CD14-positive monocyte (primary cell): ENCODE measurements at regions not wholly inside any gene's neighbourhood (a gene's known extent, or its start where the extent isn't known, plus 50 kb on each side); places are given as distances from the start of the nearest gene placed in this dataset.

Experiments
- DNase-seq, 3 donors: peaks; one replicate each; pipeline ENCODE4 v3.0.0-alpha.2; 2011 to 2022
- H2AFZ ChIP-seq: 2 replicates; pipeline ENCODE4 v1.6.0; 2012; ENCODE audit warnings: mild to moderate bottlenecking, low read depth, low read length, inconsistent platforms; ENCODE audit not compliant: insufficient read depth, poor library complexity, severe bottlenecking
- H3K27ac ChIP-seq, 2 donors: 1 replicate in 1 of 2; 2 replicates in 1 of 2; pipeline ENCODE4 v1.5.1; 2012 to 2013; ENCODE audit warnings: low read length in 2 of 2, control low read depth in 1 of 2, inconsistent platforms in 1 of 2, low read depth in 1 of 2, mild to moderate bottlenecking in 1 of 2
- H3K27me3 ChIP-seq, 2 donors: one replicate each; pipeline versions ENCODE4 v1.6.0 to v1.6.1; 2011 to 2013; ENCODE audit warnings: low read length in 2 of 2; ENCODE audit not compliant: control insufficient read depth in 2 of 2, insufficient read depth in 2 of 2
- H3K36me3 ChIP-seq, 2 donors: replicated peaks in 1 of 2; 1 replicate in 1 of 2; 2 replicates in 1 of 2; pipeline versions ENCODE4 v1.5.1 to v1.6.1; 2012 to 2013; ENCODE audit warnings: low read length in 2 of 2, control low read depth in 1 of 2, inconsistent platforms in 1 of 2, mild to moderate bottlenecking in 1 of 2; ENCODE audit not compliant: insufficient read depth in 2 of 2, control insufficient read depth in 1 of 2
- H3K4me1 ChIP-seq, 2 donors: 1 replicate in 1 of 2; 2 replicates in 1 of 2; pipeline versions ENCODE4 v1.5.1 to v1.6.1; 2012 to 2013; ENCODE audit warnings: low read length in 2 of 2, control low read depth in 1 of 2, inconsistent platforms in 1 of 2, mild to moderate bottlenecking in 1 of 2, moderate library complexity in 1 of 2; ENCODE audit not compliant: insufficient read depth in 2 of 2, control insufficient read depth in 1 of 2
- H3K4me2 ChIP-seq: replicated peaks from 2 replicates; pipeline ENCODE3; 2012; ENCODE audit warnings: low read length, moderate library complexity, mild to moderate bottlenecking; ENCODE audit not compliant: poor library complexity, severe bottlenecking; ENCODE audit errors: extremely low read depth
- H3K4me3 ChIP-seq, 3 experiments: fragments of 200-600 bp in 1 of 3; sonication (generic) in 1 of 3; replicated peaks in 1 of 3; 1 replicate in 2 of 3; 2 replicates in 1 of 3; pipeline ENCODE4 v1.5.1; 2011 to 2013; ENCODE audit warnings: low read length in 3 of 3, mild to moderate bottlenecking in 3 of 3, control low read depth in 2 of 3, low read depth in 2 of 3, inconsistent platforms in 1 of 3, moderate library complexity in 1 of 3
- H3K79me2 ChIP-seq: 2 replicates; pipeline ENCODE4 v1.6.0; 2012; ENCODE audit warnings: mild to moderate bottlenecking, control low read depth, inconsistent platforms, low read length, moderate library complexity; ENCODE audit not compliant: insufficient read depth
- H3K9ac ChIP-seq: 2 replicates; pipeline ENCODE4 v1.6.0; 2017; ENCODE audit warnings: low read length, mild to moderate bottlenecking; ENCODE audit not compliant: insufficient read depth, poor library complexity, severe bottlenecking
- H3K9me3 ChIP-seq, 2 donors: replicated peaks in 1 of 2; 1 replicate in 1 of 2; 2 replicates in 1 of 2; pipeline versions ENCODE4 v1.5.1 to v1.6.1; 2012 to 2013; ENCODE audit warnings: low read length in 2 of 2, control low read depth in 1 of 2; ENCODE audit not compliant: control insufficient read depth in 1 of 2, insufficient read depth in 1 of 2
- H4K20me1 ChIP-seq: 2 replicates; pipeline ENCODE4 v1.6.0; 2012; ENCODE audit warnings: mild to moderate bottlenecking, low read length, control low read depth, moderate library complexity; ENCODE audit not compliant: insufficient read depth
- H3K27ac Mint-ChIP-seq, 7 donors: one replicate each; pipeline ENCODE4 v1.8.0; 2020; ENCODE audit warnings: mild to moderate bottlenecking in 7 of 7, mixed read lengths in 7 of 7, moderate library complexity in 6 of 7, inconsistent platforms in 2 of 7
- H3K27me3 Mint-ChIP-seq, 3 donors: one replicate each; pipeline ENCODE4 v1.8.0; 2021 to 2022; ENCODE audit warnings: low read depth in 3 of 3, mild to moderate bottlenecking in 3 of 3, mixed read lengths in 3 of 3, moderate library complexity in 3 of 3, inconsistent platforms in 1 of 3
- H3K36me3 Mint-ChIP-seq, 2 donors: one replicate each; pipeline ENCODE4 v1.8.0; 2020; ENCODE audit warnings: mixed read lengths in 2 of 2, inconsistent platforms in 1 of 2, mild to moderate bottlenecking in 1 of 2
- H3K4me1 Mint-ChIP-seq: one replicate; pipeline ENCODE4 v1.8.0; 2020; ENCODE audit warnings: mild to moderate bottlenecking, mixed read lengths
- H3K4me3 Mint-ChIP-seq, 2 donors: one replicate each; pipeline ENCODE4 v1.8.0; 2020; ENCODE audit warnings: mild to moderate bottlenecking in 2 of 2, mixed read lengths in 2 of 2, moderate library complexity in 1 of 2
- H3K9me3 Mint-ChIP-seq, 7 donors: one replicate each; pipeline ENCODE4 v1.8.0; 2020 to 2022; ENCODE audit warnings: mixed read lengths in 7 of 7, mild to moderate bottlenecking in 6 of 7, moderate library complexity in 6 of 7, inconsistent platforms in 2 of 7
- WGBS: methylation state at CpG from one replicate; pipeline ENCODE4 v1.1.5; 2013; ENCODE audit warnings: missing lambda C conversion rate; ENCODE audit not compliant: insufficient coverage; 5-methylcytosine and 5-hydroxymethylcytosine counted together
- intact Hi-C, 2 donors: fragments of 100-400 bp; cut with micrococcal nuclease; formaldehyde crosslinking; loops; one replicate each; pipeline versions ENCODE4 v1.15.0 to v1.15.1; 2023
- TF ChIP-seq, protein P1 (sequence below): fragments of 200-600 bp; IDR thresholded peaks from one replicate; pipeline ENCODE4 v1.8.0; 2022; ENCODE audit warnings: antibody characterized with exemption, mild to moderate bottlenecking

DNA sequence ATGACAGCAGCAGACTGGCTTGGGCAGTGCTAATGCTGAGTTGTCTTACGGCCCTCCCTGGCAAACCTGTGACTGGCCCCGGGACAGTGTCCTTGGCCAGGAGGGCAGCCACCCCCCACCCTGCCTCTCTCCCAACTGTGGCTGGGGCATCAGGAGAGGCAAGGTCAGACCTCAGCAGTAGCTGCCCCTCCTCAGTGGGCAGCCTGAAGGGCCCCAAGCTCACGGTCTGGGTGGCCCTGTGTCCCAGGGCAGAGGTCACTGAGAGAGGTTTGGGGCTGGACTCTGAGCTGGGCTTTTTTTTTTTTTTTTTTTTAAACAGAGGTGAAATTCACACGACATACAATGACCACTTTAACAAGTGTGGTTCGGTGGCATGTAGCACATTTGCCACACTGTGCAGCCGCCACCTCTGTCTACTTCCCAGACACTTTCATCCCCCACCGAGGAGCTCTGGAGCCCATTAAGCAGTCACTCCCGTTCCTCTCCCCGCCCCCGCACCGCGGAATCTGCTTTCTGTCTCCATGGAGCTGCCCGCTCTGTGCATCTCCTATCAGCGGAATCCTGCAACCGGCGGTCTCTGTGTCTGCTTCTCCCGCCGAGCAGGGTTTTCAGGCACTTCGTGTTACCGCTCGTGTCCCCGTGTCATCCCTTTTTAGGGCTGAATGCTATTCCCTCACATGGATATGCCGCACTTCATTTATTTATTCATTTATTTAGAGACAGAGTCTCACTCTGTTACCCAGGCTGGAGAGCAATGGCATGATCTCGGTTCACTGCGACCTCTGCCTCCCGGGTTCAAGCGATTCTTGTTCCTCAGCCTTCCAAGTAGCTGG is 67.9 kb upstream of the GATA5 start:
- H3K4me1 Mint-ChIP-seq, result no peaks in the 10 kb centered on the region

DNA sequence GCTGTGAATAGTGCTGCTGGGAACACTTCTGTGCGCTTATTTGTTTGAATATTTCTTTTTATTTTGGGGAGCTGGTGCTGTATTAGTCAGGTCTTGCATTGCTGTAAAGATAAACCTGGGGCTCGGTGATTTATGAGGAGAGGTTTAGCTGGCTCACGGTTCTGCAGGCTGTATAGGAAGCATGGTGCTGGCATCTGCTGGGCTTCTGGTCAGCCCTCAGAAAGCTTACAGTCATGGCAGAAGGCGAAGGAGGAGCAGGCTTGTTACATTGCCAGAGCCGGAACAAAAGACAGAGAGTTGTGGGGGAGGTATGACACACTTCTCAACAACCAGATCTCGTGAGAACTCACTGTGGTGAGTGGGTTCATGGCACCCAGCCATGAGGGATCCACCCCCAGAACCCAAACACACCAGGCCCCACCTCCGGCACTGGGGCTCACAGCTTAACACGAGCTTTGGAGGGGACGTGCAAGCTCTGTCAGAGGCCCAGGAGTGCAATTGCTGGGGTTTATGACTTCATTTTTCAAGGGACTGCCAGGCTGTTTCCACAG is 68.8 kb upstream of the GATA5 start:
- Histone ChIP-seq H2AFZ (no peak overlapping the region), H3K9me3 (peaks cover 0 to 5% of the 10 kb centered on the region in 2 donors), H3K79me2 (no peaks in the 10 kb centered on the region), H3K36me3 (no peaks in the 10 kb centered on the region), H3K27me3 (peaks cover 2 to 21% of the 10 kb centered on the region in 2 donors), H3K9ac (no peak overlapping the region), H3K27ac (no peak overlapping the region), H4K20me1 (no peaks in the 10 kb centered on the region), H3K4me3 (no peak overlapping the region), H3K4me2 (no peak overlapping the region), H3K4me1 (no peaks in the 10 kb centered on the region)
- no peak overlapping the region for H3K4me3 Mint-ChIP-seq
- WGBS, result 89% methylated on average over 6 of the region's 9 CpGs
- no peak for DNase-seq
- H3K9me3 Mint-ChIP-seq, result peaks cover 0 to 12% (median 7%) of the 10 kb centered on the region in 7 donors
- TF ChIP-seq, protein P1, sequence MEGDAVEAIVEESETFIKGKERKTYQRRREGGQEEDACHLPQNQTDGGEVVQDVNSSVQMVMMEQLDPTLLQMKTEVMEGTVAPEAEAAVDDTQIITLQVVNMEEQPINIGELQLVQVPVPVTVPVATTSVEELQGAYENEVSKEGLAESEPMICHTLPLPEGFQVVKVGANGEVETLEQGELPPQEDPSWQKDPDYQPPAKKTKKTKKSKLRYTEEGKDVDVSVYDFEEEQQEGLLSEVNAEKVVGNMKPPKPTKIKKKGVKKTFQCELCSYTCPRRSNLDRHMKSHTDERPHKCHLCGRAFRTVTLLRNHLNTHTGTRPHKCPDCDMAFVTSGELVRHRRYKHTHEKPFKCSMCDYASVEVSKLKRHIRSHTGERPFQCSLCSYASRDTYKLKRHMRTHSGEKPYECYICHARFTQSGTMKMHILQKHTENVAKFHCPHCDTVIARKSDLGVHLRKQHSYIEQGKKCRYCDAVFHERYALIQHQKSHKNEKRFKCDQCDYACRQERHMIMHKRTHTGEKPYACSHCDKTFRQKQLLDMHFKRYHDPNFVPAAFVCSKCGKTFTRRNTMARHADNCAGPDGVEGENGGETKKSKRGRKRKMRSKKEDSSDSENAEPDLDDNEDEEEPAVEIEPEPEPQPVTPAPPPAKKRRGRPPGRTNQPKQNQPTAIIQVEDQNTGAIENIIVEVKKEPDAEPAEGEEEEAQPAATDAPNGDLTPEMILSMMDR, result no peak
- no peak overlapping the region for H3K27ac Mint-ChIP-seq
- no peaks in the 10 kb centered on the region for H3K4me1 Mint-ChIP-seq
- no peaks in the 10 kb centered on the region for H3K36me3 Mint-ChIP-seq
- intact Hi-C loops, result no loop called here
- peaks cover 21 to 22% (median 22%) of the 10 kb centered on the region in 3 donors for H3K27me3 Mint-ChIP-seq

More for the DNA sequence above, 67.9 kb upstream of the GATA5 start:
- Histone ChIP-seq H2AFZ (no peak overlapping the region), H3K27me3 (peaks cover 0 to 12% of the 10 kb centered on the region in 2 donors), H3K27ac (no peak overlapping the region), H3K9me3 (peaks cover 0 to 5% of the 10 kb centered on the region in 2 donors), H4K20me1 (no peaks in the 10 kb centered on the region), H3K4me3 (no peak overlapping the region), H3K9ac (no peak overlapping the region), H3K4me2 (no peak overlapping the region), H3K79me2 (no peaks in the 10 kb centered on the region), H3K4me1 (no peaks in the 10 kb centered on the region), H3K36me3 (no peaks in the 10 kb centered on the region)
- Mint-ChIP-seq H3K27ac (no peak overlapping the region), H3K9me3 (peaks cover 0 to 12% (median 7%) of the 10 kb centered on the region in 7 donors), H3K36me3 (no peaks in the 10 kb centered on the region), H3K27me3 (peaks cover 12 to 14% (median 13%) of the 10 kb centered on the region in 3 donors), H3K4me3 (no peak overlapping the region)
- no peak for DNase-seq
- TF ChIP-seq, protein P1, result no peak
- intact Hi-C loops, result no loop called here
- 93% methylated on average over 21 of the region's 27 CpGs for WGBS
